Esophagus muscularis mucosa (tissue), 3 donors: ENCODE measurements at regions not wholly inside any gene's neighbourhood (a gene's known extent, or its start where the extent isn't known, plus 50 kb on each side); places are given as distances from the start of the nearest gene placed in this dataset.

Experiments
- POLR2A ChIP-seq: fragments of 450-650 bp; IDR thresholded peaks from one replicate; pipeline ENCODE4 v1.6.1; 2017; ENCODE audit warnings: antibody characterized with exemption, moderate library complexity, mild to moderate bottlenecking, low read depth
- POLR2AphosphoS5 ChIP-seq, 2 donors: sonication (generic); formaldehyde crosslinking; IDR thresholded peaks; one replicate each; pipeline ENCODE4 v1.6.1; 2017; ENCODE audit warnings: antibody characterized with exemption in 2 of 2
- TF ChIP-seq, protein P1 (sequence below), 3 experiments: fragments of 200-600 bp in 2 of 3; fragments of 450-650 bp in 1 of 3; sonication (generic) in 2 of 3; IDR thresholded peaks; one replicate each; pipeline ENCODE4 v1.5.1; 2017 to 2019; ENCODE audit warnings: antibody characterized with exemption in 3 of 3, mild to moderate bottlenecking in 2 of 3, moderate library complexity in 1 of 3

DNA sequence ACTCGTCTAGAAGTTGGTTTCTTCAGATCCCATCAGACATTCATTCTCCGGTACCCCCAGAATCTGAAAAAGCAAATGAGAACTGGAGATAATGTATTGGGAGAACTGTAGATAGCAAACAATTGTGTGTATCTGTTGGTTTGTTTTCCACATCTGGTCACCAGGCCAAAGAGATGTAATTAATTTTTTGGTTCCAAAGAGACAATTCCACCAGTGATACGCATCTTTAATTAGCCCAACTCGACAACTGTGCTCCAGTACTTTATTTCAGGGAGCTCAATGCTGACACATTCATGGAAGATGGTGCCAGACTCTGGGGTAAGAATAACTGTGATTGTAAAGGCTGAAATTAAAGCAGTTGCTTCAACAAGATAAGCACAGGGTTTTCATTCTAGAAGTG is 74.5 kb downstream of the NPTX2 start:
- TF ChIP-seq, protein P1, sequence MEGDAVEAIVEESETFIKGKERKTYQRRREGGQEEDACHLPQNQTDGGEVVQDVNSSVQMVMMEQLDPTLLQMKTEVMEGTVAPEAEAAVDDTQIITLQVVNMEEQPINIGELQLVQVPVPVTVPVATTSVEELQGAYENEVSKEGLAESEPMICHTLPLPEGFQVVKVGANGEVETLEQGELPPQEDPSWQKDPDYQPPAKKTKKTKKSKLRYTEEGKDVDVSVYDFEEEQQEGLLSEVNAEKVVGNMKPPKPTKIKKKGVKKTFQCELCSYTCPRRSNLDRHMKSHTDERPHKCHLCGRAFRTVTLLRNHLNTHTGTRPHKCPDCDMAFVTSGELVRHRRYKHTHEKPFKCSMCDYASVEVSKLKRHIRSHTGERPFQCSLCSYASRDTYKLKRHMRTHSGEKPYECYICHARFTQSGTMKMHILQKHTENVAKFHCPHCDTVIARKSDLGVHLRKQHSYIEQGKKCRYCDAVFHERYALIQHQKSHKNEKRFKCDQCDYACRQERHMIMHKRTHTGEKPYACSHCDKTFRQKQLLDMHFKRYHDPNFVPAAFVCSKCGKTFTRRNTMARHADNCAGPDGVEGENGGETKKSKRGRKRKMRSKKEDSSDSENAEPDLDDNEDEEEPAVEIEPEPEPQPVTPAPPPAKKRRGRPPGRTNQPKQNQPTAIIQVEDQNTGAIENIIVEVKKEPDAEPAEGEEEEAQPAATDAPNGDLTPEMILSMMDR (IDR thresholded peaks at IDR 0.05): no peak
- TF ChIP-seq POLR2A (no peak), POLR2AphosphoS5 (IDR thresholded peaks at IDR 0.05) (no peak)
